Suprapubic skin (tissue), 4 donors: ENCODE measurements at regions not wholly inside any gene's neighbourhood (a gene's known extent, or its start where the extent isn't known, plus 50 kb on each side); places are given as distances from the start of the nearest gene placed in this dataset.

Experiments
- DNase-seq, 2 donors: peaks; one replicate each; pipeline ENCODE4 v3.0.0-alpha.2; 2019; ENCODE audit warnings: low spot score in 2 of 2
- H3K27ac ChIP-seq: fragments of 200-600 bp; sonication (generic); one replicate; pipeline ENCODE4 v1.5.1; 2019
- H3K27me3 ChIP-seq: fragments of 200-600 bp; sonication (generic); one replicate; pipeline ENCODE4 v1.5.1; 2019
- H3K36me3 ChIP-seq: fragments of 200-600 bp; sonication (generic); one replicate; pipeline ENCODE4 v1.5.1; 2019
- H3K4me1 ChIP-seq: fragments of 200-600 bp; sonication (generic); one replicate; pipeline ENCODE4 v1.5.1; 2019
- H3K4me3 ChIP-seq: fragments of 200-600 bp; sonication (generic); one replicate; pipeline ENCODE4 v1.5.1; 2019; ENCODE audit warnings: mild to moderate bottlenecking
- H3K9me3 ChIP-seq: fragments of 200-600 bp; sonication (generic); one replicate; pipeline ENCODE4 v1.5.1; 2019
- CTCF ChIP-seq, 2 donors: fragments of 200-600 bp in 1 of 2; fragments of 450-650 bp in 1 of 2; sonication (generic) in 1 of 2; IDR thresholded peaks; one replicate each; pipeline ENCODE4 v1.5.1; 2016 to 2019; ENCODE audit warnings: antibody characterized with exemption in 2 of 2, mild to moderate bottlenecking in 1 of 2, moderate library complexity in 1 of 2
- EP300 ChIP-seq: sonication (generic); formaldehyde crosslinking; IDR thresholded peaks from one replicate; pipeline ENCODE4 v1.6.1; 2017; ENCODE audit warnings: antibody characterized with exemption
- POLR2A ChIP-seq, 2 donors: fragments of 450-650 bp; IDR thresholded peaks; one replicate each; pipeline ENCODE4 v1.6.1; 2017; ENCODE audit warnings: antibody characterized with exemption in 2 of 2, mild to moderate bottlenecking in 2 of 2, moderate library complexity in 2 of 2
- POLR2AphosphoS5 ChIP-seq, 3 donors: sonication (generic); formaldehyde crosslinking; IDR thresholded peaks; one replicate each; pipeline ENCODE4 v1.6.1; 2017; ENCODE audit warnings: antibody characterized with exemption in 3 of 3
- WGBS: methylation state at CpG from one replicate; pipeline ENCODE4 v1.1.5; 2018; 5-methylcytosine and 5-hydroxymethylcytosine counted together

GRCh38 chr4:27148211-27148895 lies 287.7 kb downstream of the STIM2 start:
- H3K4me1 ChIP-seq = no peaks in the 10 kb centered on the region
- no peaks in the 10 kb centered on the region for H3K9me3 ChIP-seq
- H3K27me3 ChIP-seq = no peaks in the 10 kb centered on the region
- H3K27ac ChIP-seq = no peak overlapping the region
- H3K4me3 ChIP-seq = no peak overlapping the region
- DNase-seq = no peak
- no peak for TF ChIP-seq EP300
- TF ChIP-seq POLR2AphosphoS5 (IDR thresholded peaks at IDR 0.05) = no peak
- no peak for TF ChIP-seq POLR2A (IDR thresholded peaks at IDR 0.05)
- TF ChIP-seq CTCF (IDR thresholded peaks at IDR 0.05) = no peak
- WGBS = 78% methylated on average over 1 of the region's 1 CpG
- H3K36me3 ChIP-seq = no peaks in the 10 kb centered on the region

- H3K27me3 ChIP-seq = no peaks in the 10 kb centered on the region
- no peak overlapping the region for H3K4me3 ChIP-seq
- H3K4me1 ChIP-seq = no peaks in the 10 kb centered on the region
- no peaks in the 10 kb centered on the region for H3K9me3 ChIP-seq
- H3K27ac ChIP-seq = no peak overlapping the region
- no peaks in the 10 kb centered on the region for H3K36me3 ChIP-seq
- TF ChIP-seq POLR2A (IDR thresholded peaks at IDR 0.05) (no peak), POLR2AphosphoS5 (IDR thresholded peaks at IDR 0.05) (no peak), CTCF (IDR thresholded peaks at IDR 0.05) (no peak), EP300 (no peak)
- 61% methylated on average over 2 of the region's 2 CpGs for WGBS
- no peak for DNase-seq
These were observed 289.0 kb downstream of the STIM2 start for GRCh38 chr4:27149541-27150212.

GRCh38 chr4:27152703-27153102 lies 292.1 kb downstream of the STIM2 start:
- Histone ChIP-seq H3K36me3 (no peaks in the 10 kb centered on the region), H3K9me3 (no peaks in the 10 kb centered on the region), H3K27me3 (no peaks in the 10 kb centered on the region), H3K4me1 (no peaks in the 10 kb centered on the region), H3K27ac (no peak overlapping the region), H3K4me3 (no peak overlapping the region)
- 73% methylated on average over 5 of the region's 5 CpGs for WGBS
- TF ChIP-seq EP300 = no peak
- DNase-seq = no peak

- no peak for TF ChIP-seq CTCF (IDR thresholded peaks at IDR 0.05)
- TF ChIP-seq POLR2AphosphoS5 (IDR thresholded peaks at IDR 0.05) = no peak
- TF ChIP-seq EP300 = no peak
- no peak for TF ChIP-seq POLR2A (IDR thresholded peaks at IDR 0.05)
- WGBS = 23% methylated on average over 3 of the region's 3 CpGs
- no peaks in the 10 kb centered on the region for H3K27me3 ChIP-seq
- no peak overlapping the region for H3K4me3 ChIP-seq
- no peaks in the 10 kb centered on the region for H3K9me3 ChIP-seq
- no peak overlapping the region for H3K27ac ChIP-seq
- H3K36me3 ChIP-seq = no peaks in the 10 kb centered on the region
- DNase-seq = no peak
- H3K4me1 ChIP-seq = no peaks in the 10 kb centered on the region
These were observed 294.1 kb downstream of the STIM2 start for GRCh38 chr4:27154706-27155105.

- no peaks in the 10 kb centered on the region for H3K4me1 ChIP-seq
- no peak for TF ChIP-seq POLR2AphosphoS5 (IDR thresholded peaks at IDR 0.05)
- TF ChIP-seq POLR2A (IDR thresholded peaks at IDR 0.05) = no peak
- no peak for TF ChIP-seq CTCF (IDR thresholded peaks at IDR 0.05)
- no peak for TF ChIP-seq EP300
- H3K9me3 ChIP-seq = no peaks in the 10 kb centered on the region
- WGBS = 81% methylated on average over 4 of the region's 4 CpGs
- no peaks in the 10 kb centered on the region for H3K36me3 ChIP-seq
- no peaks in the 10 kb centered on the region for H3K27me3 ChIP-seq
- no peak overlapping the region for H3K4me3 ChIP-seq
- no peak for DNase-seq
- no peak overlapping the region for H3K27ac ChIP-seq
These were observed 300.6 kb downstream of the STIM2 start for GRCh38 chr4:27161191-27161590.
